ENCODE measurements at regions not wholly inside any gene's neighbourhood (a gene's known extent, or its start where the extent isn't known, plus 50 kb on each side); places are given as distances from the start of the nearest gene placed in this dataset.

DNA sequence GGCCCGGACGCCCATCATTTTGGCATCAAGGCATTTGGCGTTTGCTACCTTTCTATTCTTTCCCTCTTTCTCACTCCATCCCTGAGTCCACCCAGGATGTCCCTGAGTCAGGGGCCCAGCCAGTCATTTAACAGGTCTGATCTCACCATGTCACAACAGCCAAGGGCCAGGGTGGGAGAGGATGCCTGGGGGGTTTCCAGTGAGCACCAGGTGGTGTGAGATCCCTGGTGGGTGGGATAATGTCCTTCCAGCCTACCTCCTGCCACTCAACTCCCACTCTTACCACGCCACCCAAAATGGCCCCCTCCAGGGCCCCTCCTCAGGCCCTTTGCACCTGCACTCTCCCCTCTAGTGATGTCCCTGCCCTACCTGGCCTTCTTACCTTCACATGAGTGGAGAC is 310.8 kb downstream of the BCL11B start:
- no peak for DNase-seq

DNA sequence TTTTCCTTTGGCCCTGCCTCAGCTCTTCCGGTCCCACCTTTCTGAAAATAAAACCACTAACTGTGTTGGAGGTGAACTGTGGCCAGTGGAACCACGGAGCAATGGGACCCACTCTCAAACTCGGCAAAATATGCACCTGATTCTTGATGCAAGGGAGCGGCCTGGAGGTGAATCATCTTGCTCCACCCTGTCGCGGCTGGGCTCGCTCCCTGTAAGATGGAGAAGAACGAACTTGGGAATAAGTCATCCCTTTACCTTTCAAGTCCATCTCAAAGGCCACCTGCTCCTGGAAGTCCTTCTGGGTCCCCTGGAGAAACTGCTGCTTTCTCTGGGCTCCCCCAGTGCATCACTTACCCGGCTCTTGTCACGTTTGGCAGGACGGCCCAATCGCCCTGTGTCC is 309.9 kb downstream of the BCL11B start:
- no peak for DNase-seq

DNA sequence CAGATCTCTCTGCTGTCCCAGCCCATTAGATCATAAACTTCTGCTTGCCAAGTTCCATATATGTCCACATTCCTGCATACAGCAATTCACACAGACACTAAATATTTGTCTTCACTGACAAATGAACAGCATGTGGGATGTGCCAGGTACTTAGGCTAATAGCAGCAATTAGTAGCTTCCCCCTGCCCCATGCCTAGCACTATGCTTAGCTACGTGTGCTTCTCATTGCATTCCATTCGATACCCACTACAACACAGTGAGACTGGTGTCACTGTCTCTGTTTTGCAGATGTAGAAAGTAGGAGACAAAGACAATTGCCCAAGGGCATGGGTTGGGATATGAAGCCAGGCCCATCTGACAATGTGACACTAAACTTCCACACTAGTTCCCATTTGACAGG is 308.4 kb downstream of the BCL11B start:
- no peak for DNase-seq

DNA sequence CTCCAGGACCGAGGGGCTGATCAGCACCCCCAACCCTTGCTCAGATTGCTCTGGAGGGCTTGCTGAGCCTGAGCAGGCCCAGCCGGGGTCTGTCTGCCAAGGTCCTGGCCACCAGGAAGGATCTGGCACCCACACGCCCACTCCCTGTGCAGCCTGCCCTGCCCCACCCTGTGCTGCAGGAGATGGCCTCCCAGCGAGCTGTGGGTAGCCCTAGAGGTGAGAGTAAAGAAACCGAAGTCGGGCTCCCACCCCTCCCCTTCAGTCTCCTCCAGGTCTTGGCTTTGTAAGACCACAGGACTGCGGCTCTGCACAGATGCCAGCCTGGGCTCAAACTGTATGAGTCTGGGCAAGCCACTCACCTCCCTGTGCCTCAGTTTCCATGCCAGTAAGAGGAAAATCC is 307.8 kb downstream of the BCL11B start:
- no peak for DNase-seq

DNA sequence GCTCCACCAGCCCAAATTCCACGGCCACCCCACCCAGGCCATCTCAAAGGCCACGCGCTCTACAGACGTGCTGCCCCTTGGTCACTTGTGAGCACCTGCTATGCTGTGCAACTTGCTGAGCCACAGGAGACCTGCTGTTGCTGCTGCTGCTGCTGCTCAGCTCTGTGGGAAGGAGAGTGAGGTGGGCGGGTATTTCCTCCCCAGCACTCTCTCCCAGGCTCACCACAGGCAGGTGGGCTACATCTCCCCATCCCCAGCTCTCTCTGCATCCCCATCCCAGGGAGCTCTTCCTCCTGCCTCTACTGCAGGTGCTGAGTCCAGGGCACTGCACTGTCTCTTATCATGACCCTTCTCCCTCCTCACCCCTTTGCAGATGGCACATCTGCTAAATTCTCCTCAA is 306.9 kb downstream of the BCL11B start:
- no peak for DNase-seq

DNA sequence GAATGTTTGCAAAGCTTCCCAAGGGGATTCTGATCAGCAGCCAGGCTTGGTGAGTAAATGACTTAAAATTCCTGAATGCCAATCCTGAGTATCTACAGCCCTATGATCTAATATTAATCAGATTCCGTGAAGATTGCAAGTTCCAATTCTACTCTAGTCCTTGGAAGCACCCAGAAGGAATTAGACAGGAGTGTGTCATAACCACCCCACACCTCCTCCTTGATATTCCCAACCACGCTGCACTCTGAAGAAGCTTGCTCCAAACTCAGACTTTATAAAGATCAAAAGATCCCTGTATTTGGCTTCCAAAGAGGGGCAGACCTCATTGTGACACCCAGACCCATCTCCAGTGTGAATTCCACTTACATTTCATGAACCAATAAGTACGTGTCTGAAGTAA is 306.0 kb downstream of the BCL11B start:
- DNase-seq, result no peak

DNA sequence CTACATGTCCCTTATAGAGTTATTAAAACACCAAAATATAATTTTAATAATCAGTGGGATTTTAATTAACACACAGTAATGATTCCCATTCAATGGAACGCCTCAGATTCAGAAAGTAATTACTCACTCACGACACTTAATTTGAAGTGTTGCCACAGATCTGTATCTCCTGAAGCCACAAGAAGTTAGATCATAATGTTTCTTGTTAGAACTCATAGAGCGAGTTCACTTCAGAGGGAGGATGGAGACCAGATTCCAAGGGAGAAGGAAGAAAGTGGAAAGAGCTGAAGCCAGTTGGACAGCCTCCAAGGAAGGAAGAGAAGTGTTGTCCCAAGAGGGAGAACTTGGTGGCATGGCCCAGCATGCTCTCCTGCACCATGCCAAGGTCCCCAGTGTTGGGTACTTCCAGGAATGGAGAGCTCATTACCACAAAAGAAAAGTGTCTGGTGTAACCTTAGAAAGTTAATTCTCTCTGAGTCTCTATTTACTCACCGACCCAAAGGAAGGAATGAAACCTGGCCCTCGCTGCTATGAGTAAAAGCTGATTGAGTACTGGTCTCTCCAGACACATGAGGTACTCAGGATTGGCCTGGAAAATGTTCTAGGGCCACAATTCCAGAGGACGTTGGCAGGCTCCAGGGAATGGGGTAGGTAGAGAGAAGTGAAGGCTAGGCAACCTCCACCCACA is 305.4 kb downstream of the BCL11B start:
- no peak for DNase-seq

DNA sequence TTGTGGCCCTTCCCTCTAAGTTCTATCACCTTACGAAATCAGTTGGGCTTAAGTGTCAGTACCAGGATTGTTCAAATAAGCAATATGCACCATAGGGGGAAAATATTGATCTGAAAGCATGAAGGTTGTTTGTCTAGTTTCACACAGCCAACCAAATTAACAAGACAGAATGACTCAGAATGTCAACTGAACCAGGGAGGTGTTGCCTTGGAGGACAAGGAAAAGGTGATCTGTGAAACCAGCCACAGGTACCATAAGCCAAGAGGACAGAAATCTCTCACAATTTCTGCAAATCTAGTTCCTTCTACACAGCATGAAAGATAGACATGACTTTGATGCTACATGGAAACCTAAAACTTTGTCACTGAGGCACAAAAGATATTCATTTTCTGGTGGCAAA is 297.9 kb downstream of the BCL11B start:
- DNase-seq, result no peak

DNA sequence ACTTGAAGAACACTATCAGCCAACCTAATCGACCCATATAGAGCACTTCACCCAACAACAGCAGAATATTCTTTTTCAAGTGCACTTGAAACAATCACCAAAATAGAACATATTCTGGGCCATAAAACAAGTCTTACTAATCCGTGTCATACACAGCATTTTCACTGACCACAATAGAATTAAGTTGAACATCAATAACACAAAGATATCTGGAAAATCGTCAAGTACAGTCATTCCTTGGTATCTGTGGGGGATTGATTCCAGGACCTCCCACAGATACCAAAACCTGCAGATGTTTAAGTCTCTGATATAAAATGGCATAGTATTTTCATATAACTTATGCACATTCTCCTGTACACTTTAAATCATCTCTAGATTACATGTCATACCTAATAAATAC is 295.7 kb downstream of the BCL11B start:
- no peak for DNase-seq

DNA sequence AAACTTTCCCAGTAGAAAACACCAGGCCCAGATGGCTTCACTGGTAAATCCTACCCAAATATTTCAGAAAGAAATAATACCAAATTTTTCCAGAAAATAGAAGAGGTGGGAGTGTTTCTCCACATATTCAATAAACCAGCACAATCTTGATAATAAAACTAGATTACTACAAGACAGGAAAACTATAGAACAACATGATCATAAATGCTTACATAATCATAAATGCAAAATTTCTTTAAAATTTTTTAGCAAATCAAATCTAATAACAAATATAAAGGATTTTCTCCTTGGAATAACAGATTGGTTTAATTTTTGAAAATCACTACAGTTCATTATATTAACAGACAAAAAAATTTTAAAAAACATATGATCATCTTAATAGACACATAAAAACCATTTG is 294.5 kb downstream of the BCL11B start:
- no peak for DNase-seq

DNA sequence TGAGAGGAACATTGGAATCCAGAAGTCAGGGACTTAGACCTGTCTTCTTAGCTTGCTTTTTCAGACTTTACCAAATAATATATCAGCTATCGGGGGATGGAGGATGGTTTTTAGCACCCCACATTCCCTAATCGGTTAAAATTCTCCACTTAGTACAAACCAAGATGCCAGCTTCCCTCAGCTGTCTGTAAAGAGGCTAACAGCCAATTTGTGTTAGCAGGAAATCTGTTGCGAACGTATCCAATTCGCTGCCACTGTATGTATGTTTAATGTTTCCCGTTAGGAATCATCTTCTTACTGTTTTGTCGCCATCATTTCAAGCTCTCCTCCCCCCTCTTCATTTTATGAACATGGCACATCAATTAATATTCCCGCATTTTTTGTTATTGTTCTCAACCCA is 289.0 kb downstream of the BCL11B start:
- no peak for DNase-seq

DNA sequence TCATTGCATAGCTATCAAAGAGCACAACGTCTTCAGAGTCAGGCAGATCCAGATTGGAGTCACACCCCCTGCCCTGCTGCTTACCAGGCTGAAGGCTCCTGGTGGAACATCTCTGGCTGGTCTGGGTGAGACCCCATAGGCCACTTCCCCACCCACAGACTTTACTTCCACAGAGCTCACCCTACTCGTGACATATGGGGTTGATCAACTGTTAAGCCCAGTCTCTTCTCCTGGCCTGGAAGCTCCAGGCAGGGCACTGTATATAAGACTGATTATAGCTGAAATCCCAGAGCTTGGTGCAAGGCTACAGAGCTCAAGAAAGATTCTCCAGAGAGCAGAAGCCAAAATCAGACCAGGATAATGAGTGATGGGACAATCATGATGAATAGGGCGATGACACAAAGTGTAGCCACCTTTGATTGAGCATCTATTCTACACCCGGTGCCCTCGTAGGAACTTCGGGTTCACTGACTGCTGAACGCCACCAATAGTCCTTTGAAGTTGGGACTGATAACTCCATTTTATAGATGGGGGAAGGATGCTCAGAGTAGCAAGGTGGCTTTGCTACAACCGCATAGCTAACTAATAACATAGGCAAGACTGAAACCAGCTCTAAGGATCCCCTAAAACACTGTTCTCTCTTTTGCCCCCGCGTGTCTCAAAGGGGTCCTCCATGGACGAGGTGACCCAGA is 287.8 kb downstream of the BCL11B start:
- no peak for DNase-seq

DNA sequence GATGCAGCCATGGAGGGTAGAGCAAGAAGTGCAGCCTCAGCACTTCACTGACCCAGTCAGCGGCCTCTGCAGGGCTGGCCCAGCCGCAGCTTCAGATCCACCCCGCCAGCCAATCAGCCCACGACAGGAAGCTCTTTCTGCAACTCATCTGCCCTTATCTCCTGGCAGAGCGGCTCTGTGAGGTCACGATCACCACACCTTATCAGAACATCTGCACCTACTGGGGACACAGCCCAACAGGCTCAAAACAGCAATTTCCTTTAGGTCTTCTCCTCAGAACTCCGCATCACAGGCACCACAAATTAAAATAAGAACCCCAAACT is 287.3 kb downstream of the BCL11B start:
- peak; percentile 70 for DNase-seq

DNA sequence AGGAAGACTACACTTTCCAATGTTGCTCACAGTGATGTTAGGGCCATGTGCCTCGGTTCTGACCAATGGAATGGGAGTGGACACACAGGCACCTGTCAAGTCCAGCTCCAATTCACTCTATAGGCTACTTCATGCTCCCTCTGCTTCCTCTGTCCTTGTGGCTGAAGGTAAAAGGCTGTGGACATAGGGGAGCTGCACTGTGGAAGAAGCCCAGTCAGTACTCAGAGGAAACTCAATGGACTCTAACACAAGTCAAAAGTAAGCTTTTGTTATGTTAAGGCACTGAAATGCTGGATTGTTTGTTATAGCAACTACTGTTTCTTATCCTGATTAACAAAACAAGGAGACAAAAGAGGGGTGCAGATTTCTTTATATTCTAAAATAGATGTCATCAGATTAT is 278.2 kb downstream of the BCL11B start:
- DNase-seq, result no peak

DNA sequence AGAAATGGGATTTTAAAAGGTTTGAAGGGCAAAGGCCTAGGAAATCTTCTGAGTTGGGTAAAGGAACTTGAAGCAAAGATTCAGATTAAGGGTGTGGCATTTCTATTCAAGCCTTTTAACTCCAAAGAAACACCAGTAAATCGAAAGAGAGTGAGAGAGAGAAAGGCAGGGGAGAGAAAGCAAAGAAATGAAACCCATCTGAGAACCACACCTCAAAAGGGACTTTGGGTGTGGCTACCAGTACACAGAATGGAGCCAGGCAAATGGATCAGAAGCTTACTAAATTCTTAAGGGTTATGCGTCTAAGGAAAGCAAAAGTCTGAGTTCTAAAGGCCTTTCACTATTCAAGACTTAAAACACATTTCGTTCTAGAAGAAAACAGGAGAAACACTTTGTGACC is 277.4 kb downstream of the BCL11B start:
- DNase-seq, result no peak

DNA sequence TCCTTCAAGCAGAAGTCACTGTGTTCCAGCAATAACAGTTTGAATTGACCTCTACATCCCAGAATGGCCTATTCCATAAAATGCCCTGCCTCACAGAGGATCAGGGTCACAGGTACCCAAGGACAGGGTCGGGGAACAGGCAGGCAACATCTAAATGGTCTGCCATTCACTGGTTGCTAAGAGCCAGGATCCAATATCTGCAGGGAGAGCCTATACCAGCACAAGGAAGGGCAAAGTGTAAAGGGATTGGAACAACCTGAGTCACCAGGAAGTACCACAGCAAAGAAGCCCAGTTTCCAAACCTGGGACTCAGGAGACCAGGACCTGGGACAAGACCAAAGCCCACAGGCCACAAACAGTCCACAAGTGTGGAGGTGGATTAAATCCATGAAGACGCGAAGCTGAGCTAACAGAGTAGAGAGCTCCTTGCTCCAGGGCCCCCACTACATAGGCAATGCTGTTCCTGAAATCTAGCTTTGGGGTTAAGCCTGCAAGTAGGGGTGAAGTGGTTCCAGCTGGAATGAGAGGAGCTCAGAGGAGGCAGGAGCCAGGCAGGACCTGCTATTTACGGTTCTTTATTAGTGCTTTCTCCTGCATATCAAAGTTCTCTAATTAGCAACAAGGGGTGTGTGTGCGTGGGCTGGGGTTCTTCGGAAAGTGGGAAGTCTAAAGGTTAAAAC is 274.3 kb downstream of the BCL11B start:
- DNase-seq, result no peak

DNA sequence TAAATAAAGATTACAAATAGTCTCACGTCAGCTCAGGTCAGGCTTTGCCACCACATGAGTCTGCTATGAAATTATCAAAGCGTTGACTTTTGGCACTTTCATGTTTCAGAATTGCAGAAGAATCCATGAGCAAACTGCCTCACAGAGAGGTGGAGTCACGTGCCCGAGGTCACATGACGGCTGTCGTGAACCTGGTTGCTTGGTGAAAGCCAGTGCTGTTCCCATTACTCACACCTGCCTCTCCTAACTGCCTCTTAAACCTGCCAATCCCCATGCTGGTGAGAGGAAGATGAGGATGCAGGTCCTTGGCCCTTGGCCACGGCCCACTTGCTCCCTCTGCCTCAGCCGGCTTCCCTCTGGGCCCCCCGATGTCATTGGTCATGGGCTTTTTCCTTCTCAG is 272.7 kb downstream of the BCL11B start:
- DNase-seq, result no peak

DNA sequence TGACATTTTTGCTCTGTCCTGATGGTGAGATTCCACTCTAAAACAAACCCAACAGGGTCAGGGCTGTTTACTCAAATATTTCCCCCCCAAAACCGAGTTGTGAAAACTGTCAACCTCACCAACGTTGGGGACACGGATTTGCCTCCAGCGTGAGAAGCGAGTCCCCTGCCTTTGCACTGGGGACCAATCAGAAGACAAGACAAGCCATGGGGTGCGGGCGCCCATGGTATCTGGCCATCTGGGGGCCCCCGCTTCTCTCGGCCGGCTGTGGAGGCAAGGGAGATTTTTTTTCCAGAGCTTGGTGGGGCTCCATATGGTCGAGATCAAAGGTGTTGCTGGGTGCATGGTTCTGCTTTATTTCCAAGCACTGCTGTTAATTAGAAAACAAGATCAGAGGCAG is 272.1 kb downstream of the BCL11B start:
- no peak for DNase-seq

DNA sequence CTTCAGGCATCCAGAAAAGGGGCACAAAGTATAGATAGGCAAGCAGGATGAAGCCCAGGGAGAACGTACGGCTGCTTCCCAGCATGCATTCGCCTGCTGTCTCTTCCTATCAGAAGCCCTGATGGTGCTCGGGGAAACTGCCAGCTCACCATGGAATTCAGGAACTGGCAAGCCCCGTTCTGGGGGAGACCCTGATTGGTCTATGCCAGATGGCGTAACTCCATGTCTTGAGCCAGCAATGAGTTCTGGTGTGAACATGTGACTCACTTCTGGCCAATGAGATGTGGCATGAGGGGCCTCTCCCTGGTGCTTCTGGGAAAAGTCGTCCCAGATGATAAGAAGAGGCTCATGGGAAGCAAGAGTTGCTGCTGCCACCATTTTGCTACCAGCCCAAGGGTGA is 270.8 kb downstream of the BCL11B start:
- no peak for DNase-seq

DNA sequence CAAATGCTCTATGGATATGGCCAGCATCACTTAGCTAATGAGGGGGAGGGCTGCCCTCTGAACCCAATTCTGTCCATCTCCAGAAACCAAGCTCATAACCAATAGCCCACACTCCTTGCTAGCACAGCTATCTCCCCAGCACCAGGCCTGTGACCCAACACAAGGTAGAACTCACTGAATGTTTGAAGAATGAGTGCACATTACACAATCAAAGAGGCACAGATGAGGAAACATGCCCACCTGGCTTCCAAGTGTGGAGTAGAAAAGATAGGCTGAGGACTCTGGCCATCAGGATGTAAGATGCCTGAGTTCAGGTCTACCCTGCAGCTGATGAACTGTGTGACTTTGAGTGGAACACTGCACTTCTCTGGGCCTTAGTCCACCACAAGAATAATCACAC is 268.4 kb downstream of the BCL11B start:
- no peak for DNase-seq

DNA sequence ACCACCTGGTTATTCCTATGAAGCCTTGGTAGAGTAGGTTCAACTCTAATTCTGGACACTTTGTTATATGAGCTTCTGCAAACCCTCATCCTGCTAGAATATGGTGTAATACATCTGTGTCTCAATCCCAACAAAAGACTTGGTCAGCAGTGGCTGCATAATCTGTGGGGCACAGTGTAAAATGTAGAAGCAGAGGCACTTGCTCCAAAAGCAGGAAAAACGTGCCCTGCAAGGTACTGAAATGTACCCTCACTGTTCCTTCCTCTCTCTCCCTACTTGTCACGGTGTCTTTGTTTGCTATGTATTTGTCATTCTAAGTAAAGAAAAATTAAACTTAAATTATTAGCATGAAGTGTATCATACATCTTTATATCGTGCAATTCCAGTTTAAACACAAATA is 267.9 kb downstream of the BCL11B start:
- DNase-seq, result no peak

DNA sequence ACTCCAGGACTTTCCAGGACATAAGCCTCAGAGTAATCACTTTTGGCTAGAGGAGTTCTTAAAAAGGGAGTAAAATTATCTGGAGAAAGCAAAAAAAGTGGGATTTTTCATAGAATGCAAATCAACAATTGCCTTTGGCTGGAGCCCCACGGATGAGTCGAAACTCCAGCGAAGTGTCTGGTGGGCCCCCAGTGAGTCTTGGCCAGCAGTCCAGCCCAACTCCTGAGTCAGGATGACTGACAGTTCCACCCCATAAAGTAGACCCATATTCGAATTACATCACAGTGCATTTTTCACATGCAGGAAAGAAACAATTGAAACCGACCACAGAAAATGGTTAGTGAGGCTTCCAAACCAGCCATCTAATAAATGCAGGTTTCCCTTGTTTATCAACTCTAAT is 265.7 kb downstream of the BCL11B start:
- no peak for DNase-seq

DNA sequence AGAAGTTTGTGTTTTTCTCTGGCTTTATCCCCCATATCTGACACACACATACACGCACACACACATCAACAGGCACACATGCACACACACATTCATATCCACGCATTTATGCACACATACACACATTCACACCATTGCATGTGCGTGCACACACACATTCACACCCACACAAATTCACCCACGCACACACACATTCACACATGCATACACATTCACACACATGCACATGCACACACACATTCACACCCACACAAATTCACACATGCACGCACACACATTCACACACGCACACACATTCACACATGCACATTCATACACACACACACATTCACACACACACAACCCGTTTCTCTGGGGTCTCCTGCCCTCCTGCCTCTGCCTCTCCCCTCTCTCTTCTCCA is 264.2 kb downstream of the BCL11B start:
- no peak for DNase-seq

DNA sequence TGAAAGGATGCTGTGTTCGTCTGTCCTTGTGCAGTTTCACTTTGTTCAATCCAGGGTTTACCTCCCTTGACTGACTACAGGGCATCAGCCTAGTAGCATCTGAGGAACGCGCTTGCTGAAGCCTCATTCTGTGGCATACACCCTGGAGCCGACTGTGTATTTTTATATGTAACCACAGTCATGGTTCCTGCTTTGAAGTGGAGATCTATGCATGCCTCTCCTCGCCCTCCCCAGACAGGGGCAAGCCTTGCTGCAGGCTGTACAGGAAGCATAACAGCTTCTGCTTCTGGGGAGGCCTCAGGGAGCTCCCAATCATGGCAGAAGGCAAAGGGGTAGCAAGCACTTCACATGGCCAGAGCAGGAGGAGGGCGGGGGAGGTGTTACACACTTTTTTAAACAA is 262.1 kb downstream of the BCL11B start:
- no peak for DNase-seq

DNA sequence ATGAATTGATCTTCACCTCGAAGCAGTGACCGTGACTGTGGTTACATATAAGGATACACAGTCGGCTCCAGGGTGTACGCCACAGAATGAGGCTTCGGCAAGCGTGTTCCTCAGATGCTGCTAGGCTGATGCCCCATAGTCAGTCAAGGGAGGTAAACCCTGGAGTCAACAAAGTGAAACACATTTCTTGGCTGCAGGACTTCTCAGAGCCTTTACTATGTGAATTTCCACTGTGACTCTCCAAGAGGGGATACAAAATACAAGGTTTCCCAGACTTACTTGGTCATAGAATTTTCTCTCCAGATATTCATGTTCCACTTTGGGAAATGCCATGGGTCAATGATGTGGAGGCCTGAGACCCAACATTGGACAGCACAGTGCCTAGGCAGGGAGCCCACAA is 260.6 kb downstream of the BCL11B start:
- DNase-seq, result no peak
